Activated naive CD8-positive, alpha-beta T cell treated with anti-CD3 and anti-CD28 coated beads, Interleukin-2, amount 50 U/mL, for 24 hours (primary cell): ENCODE measurements at regions not wholly inside any gene's neighbourhood (a gene's known extent, or its start where the extent isn't known, plus 50 kb on each side); places are given as distances from the start of the nearest gene placed in this dataset.

Source experiments
- ATAC-seq: fragments of 150-1000 bp; cut with Tn5 transposase; one replicate; pipeline ENCODE4 v1.10.0; 2021
- DNase-seq: peaks from one replicate; pipeline ENCODE4 v3.0.0; 2021
- H3K27ac Mint-ChIP-seq: one replicate; pipeline ENCODE4 v1.8.0; 2021; ENCODE audit warnings: mild to moderate bottlenecking, mixed read lengths
- H3K27me3 Mint-ChIP-seq: one replicate; pipeline ENCODE4 v1.8.0; 2021; ENCODE audit warnings: mixed read lengths
- H3K36me3 Mint-ChIP-seq: one replicate; pipeline ENCODE4 v1.8.0; 2021; ENCODE audit warnings: low read depth, mixed read lengths
- H3K4me1 Mint-ChIP-seq: one replicate; pipeline ENCODE4 v1.8.0; 2021; ENCODE audit warnings: mixed read lengths
- H3K4me3 Mint-ChIP-seq: one replicate; pipeline ENCODE4 v1.8.0; 2021; ENCODE audit warnings: mild to moderate bottlenecking, moderate library complexity, mixed read lengths
- H3K9me3 Mint-ChIP-seq: one replicate; pipeline ENCODE4 v1.8.0; 2021; ENCODE audit warnings: mixed read lengths

DNA sequence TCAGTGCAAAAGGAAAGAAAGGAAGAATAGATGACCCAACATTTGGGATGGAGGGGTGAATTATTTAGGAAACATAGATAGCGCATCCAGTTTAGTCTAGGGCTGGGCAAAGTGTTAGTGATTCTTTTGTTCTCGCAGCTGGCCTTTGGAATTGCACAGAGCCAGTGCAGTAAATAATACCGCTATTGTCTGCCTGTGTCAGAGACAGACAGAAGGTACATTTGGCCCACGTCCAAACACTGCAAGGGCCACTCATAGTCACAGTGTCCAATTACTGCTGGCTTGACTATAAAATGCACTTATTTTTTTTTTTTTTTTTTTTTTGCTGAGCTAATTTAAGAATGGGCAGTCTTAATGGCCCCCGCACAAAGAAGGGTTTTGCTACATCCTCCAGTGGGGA lies 638.6 kb downstream of the BCL11B start:
- DNase-seq: no peak
- Mint-ChIP-seq H3K27me3 (no peaks in the 10 kb centered on the region), H3K9me3 (peaks cover 3% of the 10 kb centered on the region), H3K27ac (no peak overlapping the region), H3K4me1 (no peaks in the 10 kb centered on the region), H3K36me3 (no peaks in the 10 kb centered on the region), H3K4me3 (no peak overlapping the region)
- ATAC-seq: no peak

- no peak for DNase-seq
These were observed 637.8 kb downstream of the BCL11B start for GRCh38 chr14:98634043-98634820.

DNA sequence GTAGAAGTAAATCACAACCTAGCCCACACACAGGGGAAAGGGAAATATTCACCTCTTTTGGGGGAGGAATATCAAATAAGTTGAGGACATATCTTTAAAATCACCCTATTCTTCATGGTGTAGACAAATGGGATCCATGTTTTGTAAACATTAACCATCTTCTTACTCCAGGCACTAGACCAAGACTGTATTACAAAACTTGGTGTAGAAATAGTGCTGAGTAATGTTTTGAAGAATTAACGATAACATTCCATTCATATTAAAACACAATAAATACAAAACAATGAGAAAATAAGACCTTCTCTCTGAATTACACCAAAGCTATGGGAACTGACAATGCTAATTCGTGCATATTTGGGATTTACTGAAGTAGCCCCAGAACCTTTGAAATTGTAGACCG lies 633.6 kb downstream of the BCL11B start:
- no peak for DNase-seq
- H3K36me3 Mint-ChIP-seq: no peaks in the 10 kb centered on the region
- ATAC-seq: no peak
- H3K9me3 Mint-ChIP-seq: peaks cover 9% of the 10 kb centered on the region
- H3K4me3 Mint-ChIP-seq: no peak overlapping the region
- H3K27me3 Mint-ChIP-seq: no peaks in the 10 kb centered on the region
- no peak overlapping the region for H3K27ac Mint-ChIP-seq
- no peaks in the 10 kb centered on the region for H3K4me1 Mint-ChIP-seq

More at GRCh38 chr14:98634043-98634820, 637.8 kb downstream of the BCL11B start:
- H3K36me3 Mint-ChIP-seq: no peaks in the 10 kb centered on the region
- H3K9me3 Mint-ChIP-seq: no peaks in the 10 kb centered on the region
- ATAC-seq: no peak
- no peaks in the 10 kb centered on the region for H3K4me1 Mint-ChIP-seq
- H3K4me3 Mint-ChIP-seq: no peak overlapping the region
- H3K27me3 Mint-ChIP-seq: no peaks in the 10 kb centered on the region
- no peak overlapping the region for H3K27ac Mint-ChIP-seq

GRCh38 chr14:98647754-98648153 lies 624.2 kb downstream of the BCL11B start:
- no peak for ATAC-seq
- H3K9me3 Mint-ChIP-seq: peaks cover 3% of the 10 kb centered on the region
- H3K27ac Mint-ChIP-seq: no peak overlapping the region
- H3K27me3 Mint-ChIP-seq: no peaks in the 10 kb centered on the region
- no peaks in the 10 kb centered on the region for H3K4me1 Mint-ChIP-seq
- H3K4me3 Mint-ChIP-seq: no peak overlapping the region
- no peaks in the 10 kb centered on the region for H3K36me3 Mint-ChIP-seq
- no peak for DNase-seq

DNA sequence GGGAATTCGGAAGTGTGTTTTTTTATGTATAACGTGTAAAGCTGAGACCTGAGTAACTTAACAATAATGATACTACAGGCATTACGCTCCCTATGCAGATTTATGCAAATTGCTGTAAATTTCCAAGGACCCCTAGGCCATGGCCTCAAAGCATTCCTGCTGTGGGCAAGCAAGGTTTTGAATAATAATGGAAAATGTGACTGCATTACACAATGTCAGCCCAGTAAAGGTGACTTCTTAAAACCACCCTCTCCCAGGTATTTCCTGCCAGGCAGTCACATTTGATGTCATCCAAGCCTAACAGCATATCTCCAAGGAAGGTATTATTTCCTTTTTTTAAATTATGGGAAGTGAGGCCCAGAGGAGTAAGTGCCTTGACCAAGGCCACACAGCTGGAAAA lies 621.0 kb downstream of the BCL11B start:
- peaks cover 11% of the 10 kb centered on the region for H3K9me3 Mint-ChIP-seq

DNA sequence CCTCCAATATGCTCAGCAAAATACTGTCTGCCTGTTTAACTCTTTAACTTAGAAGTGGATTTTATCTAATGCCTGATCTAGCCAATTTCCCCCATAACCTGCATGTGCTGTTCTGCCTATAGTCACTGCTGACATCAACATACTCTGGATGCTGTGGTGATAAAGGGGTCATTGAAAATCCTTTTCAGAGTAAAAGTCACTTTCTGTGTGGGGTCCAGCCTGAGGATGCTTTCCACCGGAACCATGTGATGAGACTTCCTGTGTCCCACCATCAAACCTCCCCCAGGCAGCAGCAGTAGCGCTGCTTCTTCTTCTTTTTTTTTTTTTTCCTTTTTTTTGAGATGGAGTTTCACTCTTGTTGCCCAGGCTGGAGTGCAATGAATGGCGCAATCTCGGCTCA lies 607.0 kb downstream of the BCL11B start:
- ATAC-seq: no peak
- no peaks in the 10 kb centered on the region for H3K9me3 Mint-ChIP-seq
- H3K4me3 Mint-ChIP-seq: no peak overlapping the region
- no peaks in the 10 kb centered on the region for H3K27me3 Mint-ChIP-seq
- H3K4me1 Mint-ChIP-seq: no peaks in the 10 kb centered on the region
- no peaks in the 10 kb centered on the region for H3K36me3 Mint-ChIP-seq
- peak; percentile 5 for DNase-seq
- no peak overlapping the region for H3K27ac Mint-ChIP-seq

More for the DNA sequence above, 621.0 kb downstream of the BCL11B start:
- Mint-ChIP-seq H3K4me1 (no peaks in the 10 kb centered on the region), H3K36me3 (no peaks in the 10 kb centered on the region), H3K27me3 (no peaks in the 10 kb centered on the region), H3K27ac (no peak overlapping the region), H3K4me3 (no peak overlapping the region)
- ATAC-seq: no peak
- DNase-seq: no peak

DNA sequence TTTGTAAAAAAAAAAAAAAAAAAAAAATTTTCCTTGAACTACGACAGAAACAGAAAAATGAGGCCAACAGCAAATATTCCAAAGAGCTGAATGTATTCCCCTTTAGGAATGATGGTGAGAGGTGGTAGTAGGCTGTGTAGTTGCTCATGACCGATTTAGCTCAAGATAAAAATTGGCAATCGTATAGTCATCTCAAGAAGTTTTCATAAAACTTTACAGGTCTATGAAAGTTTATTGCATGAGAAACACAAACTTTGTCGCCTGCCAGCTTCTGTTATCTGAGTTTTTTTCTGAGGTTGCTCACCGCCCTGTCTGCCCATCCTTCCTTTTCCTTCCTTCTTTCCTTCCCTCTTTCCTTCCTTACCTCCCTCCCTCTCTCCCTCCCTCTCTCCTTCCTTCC lies 605.5 kb downstream of the BCL11B start:
- H3K4me3 Mint-ChIP-seq: no peak overlapping the region
- DNase-seq: no peak
- H3K4me1 Mint-ChIP-seq: no peaks in the 10 kb centered on the region
- H3K27me3 Mint-ChIP-seq: no peaks in the 10 kb centered on the region
- H3K27ac Mint-ChIP-seq: no peak overlapping the region
- H3K36me3 Mint-ChIP-seq: no peaks in the 10 kb centered on the region
- no peak for ATAC-seq
- H3K9me3 Mint-ChIP-seq: no peaks in the 10 kb centered on the region

DNA sequence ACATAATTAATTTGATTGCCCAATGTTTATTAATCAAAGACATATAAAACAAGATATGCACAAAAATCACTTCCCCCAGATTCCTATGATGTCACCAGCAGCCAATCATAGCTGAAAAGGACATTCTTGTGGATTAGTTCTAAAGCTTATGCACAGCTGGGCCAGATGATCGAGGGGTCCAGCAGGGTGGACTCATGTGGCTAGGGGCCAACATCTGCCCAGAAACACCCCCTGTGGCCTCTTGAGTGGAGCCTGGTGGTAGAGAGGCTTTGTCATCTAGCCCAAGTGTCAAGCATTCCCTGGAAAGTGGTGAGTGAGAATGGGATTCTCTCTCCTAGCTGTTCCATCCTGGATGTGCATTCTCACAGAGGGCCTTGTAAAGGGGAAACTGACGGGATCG lies 590.0 kb downstream of the BCL11B start:
- H3K4me1 Mint-ChIP-seq: no peaks in the 10 kb centered on the region
- no peak overlapping the region for H3K4me3 Mint-ChIP-seq
- no peaks in the 10 kb centered on the region for H3K36me3 Mint-ChIP-seq
- ATAC-seq (no peak), DNase-seq (no peak)
- H3K9me3 Mint-ChIP-seq: peaks cover 6% of the 10 kb centered on the region
- H3K27me3 Mint-ChIP-seq: no peaks in the 10 kb centered on the region
- H3K27ac Mint-ChIP-seq: no peak overlapping the region

DNA sequence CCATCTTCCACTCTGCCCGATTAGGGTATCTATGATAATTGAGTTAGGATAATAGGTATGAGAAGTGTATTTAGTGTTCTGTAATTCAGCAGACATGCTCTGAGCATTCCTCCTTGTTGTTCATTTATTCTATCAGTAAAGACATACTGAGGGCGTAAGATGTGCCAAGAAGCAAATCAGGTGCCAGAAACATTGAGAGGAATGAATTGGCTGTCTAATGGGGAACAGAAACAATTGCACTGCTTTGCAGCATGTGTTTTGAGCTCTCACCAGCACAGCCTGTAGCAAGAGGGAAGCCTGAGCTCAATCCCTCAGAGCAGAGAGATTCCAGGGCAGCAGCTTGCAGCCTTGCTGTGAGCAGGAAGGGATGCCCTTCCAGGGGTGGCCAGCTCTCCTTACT lies 589.3 kb downstream of the BCL11B start:
- Mint-ChIP-seq H3K27me3 (no peaks in the 10 kb centered on the region), H3K4me3 (no peak overlapping the region), H3K27ac (no peak overlapping the region), H3K9me3 (peaks cover 6% of the 10 kb centered on the region), H3K4me1 (no peaks in the 10 kb centered on the region), H3K36me3 (no peaks in the 10 kb centered on the region)
- no peak for DNase-seq
- ATAC-seq: no peak

DNA sequence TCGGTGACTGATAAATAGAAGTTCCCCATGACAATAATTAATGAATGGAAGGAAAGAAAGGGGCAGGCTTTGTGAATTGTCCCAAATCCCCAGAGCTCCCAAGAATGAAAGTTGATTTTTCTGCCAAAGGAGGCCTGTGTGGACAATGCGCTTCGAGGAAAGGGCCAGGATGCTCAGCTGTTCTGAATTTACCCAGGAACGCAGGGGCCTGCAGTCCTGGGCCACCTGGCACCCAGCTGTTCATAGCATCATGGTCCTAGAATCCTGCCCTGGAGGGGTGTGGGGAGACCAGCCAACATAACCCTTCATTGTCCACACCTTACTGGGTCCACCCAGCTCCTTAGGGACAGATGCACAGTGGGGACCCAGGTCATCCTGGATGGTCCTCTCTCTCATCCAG lies 587.5 kb downstream of the BCL11B start:
- no peaks in the 10 kb centered on the region for H3K36me3 Mint-ChIP-seq
- H3K27me3 Mint-ChIP-seq: no peaks in the 10 kb centered on the region
- ATAC-seq (no peak), DNase-seq (no peak)
- H3K27ac Mint-ChIP-seq: no peak overlapping the region
- H3K4me1 Mint-ChIP-seq: no peaks in the 10 kb centered on the region
- no peak overlapping the region for H3K4me3 Mint-ChIP-seq
- no peaks in the 10 kb centered on the region for H3K9me3 Mint-ChIP-seq

DNA sequence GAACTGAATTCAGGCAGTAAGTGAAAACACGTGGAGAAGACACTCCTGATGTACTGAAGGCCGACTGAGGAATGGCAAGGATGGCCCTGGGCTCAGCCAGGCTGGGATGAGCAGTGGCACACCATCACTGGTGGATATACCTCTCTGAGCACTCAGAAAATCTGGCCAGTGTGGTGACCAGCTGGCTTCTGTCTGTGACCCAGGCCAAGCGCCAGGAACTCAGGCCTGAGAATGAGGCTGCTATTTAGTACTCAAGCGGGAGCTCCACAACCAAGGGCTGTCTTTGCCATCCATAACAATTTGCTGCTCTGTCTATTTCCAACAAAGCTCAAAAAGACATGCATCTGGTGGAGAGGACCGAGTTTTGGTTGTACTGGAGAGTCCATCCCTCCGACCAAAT lies 586.3 kb downstream of the BCL11B start:
- H3K27me3 Mint-ChIP-seq: no peaks in the 10 kb centered on the region
- ATAC-seq (no peak), DNase-seq (no peak)
- no peaks in the 10 kb centered on the region for H3K4me1 Mint-ChIP-seq
- H3K9me3 Mint-ChIP-seq: no peaks in the 10 kb centered on the region
- no peak overlapping the region for H3K27ac Mint-ChIP-seq
- H3K36me3 Mint-ChIP-seq: no peaks in the 10 kb centered on the region
- H3K4me3 Mint-ChIP-seq: no peak overlapping the region

DNA sequence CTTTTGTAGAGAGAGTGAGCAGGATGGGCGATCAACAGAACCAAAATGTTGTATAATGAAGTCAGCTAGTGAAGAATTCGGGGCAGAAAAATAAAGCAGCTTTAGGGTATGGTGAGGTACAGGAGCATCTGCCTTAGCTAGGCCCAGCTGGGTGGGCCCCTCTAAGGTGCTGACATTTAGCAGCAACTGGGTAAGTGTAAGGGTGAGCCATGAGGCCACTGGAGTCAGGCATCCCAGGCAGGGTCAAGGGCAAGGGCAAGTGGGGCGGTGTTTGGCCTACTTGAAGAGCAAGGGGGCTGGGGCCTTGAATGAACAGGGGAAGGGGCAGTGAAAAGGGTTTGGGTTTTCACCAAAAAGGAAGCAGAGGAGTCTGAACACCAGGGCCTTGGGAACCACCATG lies 583.6 kb downstream of the BCL11B start:
- Mint-ChIP-seq H3K4me1 (no peaks in the 10 kb centered on the region), H3K9me3 (no peaks in the 10 kb centered on the region), H3K27ac (no peak overlapping the region), H3K36me3 (no peaks in the 10 kb centered on the region), H3K4me3 (no peak overlapping the region), H3K27me3 (no peaks in the 10 kb centered on the region)
- DNase-seq: no peak
- ATAC-seq: no peak

- Mint-ChIP-seq H3K9me3 (peaks cover 4% of the 10 kb centered on the region), H3K4me3 (no peak overlapping the region), H3K4me1 (no peaks in the 10 kb centered on the region), H3K36me3 (no peaks in the 10 kb centered on the region), H3K27ac (no peak overlapping the region), H3K27me3 (no peaks in the 10 kb centered on the region)
- no peak for DNase-seq
- ATAC-seq: no peak
These were observed 582.0 kb downstream of the BCL11B start for GRCh38 chr14:98689951-98690350.

DNA sequence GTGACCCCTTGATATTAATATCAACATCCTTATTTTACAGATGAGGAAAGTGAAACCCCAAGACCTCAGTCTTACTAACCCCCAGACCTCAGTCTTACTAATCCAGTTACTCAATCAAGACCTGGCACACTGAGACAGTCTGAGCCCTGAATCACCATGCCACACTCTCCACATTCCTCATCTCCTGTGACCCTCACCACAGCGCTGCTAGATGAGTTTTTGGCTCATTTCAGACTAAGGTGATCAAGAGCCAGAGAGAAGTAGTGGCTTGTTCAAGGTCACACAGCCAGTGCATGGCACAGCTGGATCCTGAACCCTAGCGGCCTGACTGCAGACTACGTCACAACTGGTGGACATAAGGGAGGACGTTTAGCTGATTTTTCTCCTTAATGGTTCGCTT lies 579.2 kb downstream of the BCL11B start:
- ATAC-seq: peak; percentile 77
- H3K27me3 Mint-ChIP-seq: no peaks in the 10 kb centered on the region
- no peak for DNase-seq
- H3K36me3 Mint-ChIP-seq: peaks cover 2% of the 10 kb centered on the region
- no peak overlapping the region for H3K4me3 Mint-ChIP-seq
- no peaks in the 10 kb centered on the region for H3K4me1 Mint-ChIP-seq
- H3K27ac Mint-ChIP-seq: no peak overlapping the region
- H3K9me3 Mint-ChIP-seq: peaks cover 20% of the 10 kb centered on the region

GRCh38 chr14:98694541-98694940 lies 577.5 kb downstream of the BCL11B start:
- Mint-ChIP-seq H3K36me3 (peaks cover 2% of the 10 kb centered on the region), H3K4me1 (no peaks in the 10 kb centered on the region), H3K4me3 (no peak overlapping the region), H3K27ac (no peak overlapping the region), H3K27me3 (no peaks in the 10 kb centered on the region), H3K9me3 (peaks cover 20% of the 10 kb centered on the region)
- no peak for ATAC-seq
- DNase-seq: no peak

GRCh38 chr14:98695809-98696208 lies 576.2 kb downstream of the BCL11B start:
- Mint-ChIP-seq H3K4me1 (no peaks in the 10 kb centered on the region), H3K27ac (no peak overlapping the region), H3K9me3 (peaks cover 20% of the 10 kb centered on the region), H3K27me3 (no peaks in the 10 kb centered on the region), H3K4me3 (no peak overlapping the region), H3K36me3 (peaks cover 2% of the 10 kb centered on the region)
- ATAC-seq (no peak), DNase-seq (no peak)
